IMR-90 (cell line): ENCODE measurements at regions not wholly inside any gene's neighbourhood (a gene's known extent, or its start where the extent isn't known, plus 50 kb on each side); places are given as distances from the start of the nearest gene placed in this dataset.

Experiments used
- ATAC-seq: fragments of 200-7000 bp; cut with Tn5 transposase; 2 replicates; pipeline ENCODE4 v1.9.1; 2020; ENCODE audit warnings: low read depth, mild to moderate bottlenecking, moderate library complexity
- BruUV-seq: library from RNA; stranded (reverse); fragments of 400-500 nt; replicated peaks from 2 replicates; lab custom pipeline; 2021; lab: Mats Ljungman, UMichigan
- CTCF ChIA-PET: fragments of 300-600 bp; formaldehyde crosslinking; extraction: SDS; loops from one replicate; lab custom pipeline; 2021; ENCODE audit warnings: antibody characterized with exemption; lab: Yijun Ruan, JAX
- POLR2A ChIA-PET: fragments of 300-600 bp; sonication (Branson Sonifier 250); formaldehyde crosslinking; loops from one replicate; lab custom pipeline; 2022; ENCODE audit warnings: antibody characterized with exemption; ENCODE audit not compliant: unreplicated experiment; lab: Charles Lee
- DNase-seq: peaks from one replicate; pipeline ENCODE4 v3.0.0; 2013
- H2AFZ ChIP-seq: replicated peaks from 2 replicates; pipeline ENCODE3; 2013; ENCODE audit warnings: low read length, mild to moderate bottlenecking; ENCODE audit not compliant: poor library complexity
- H2AK5ac ChIP-seq: 2 replicates; pipeline ENCODE4 v1.6.1; 2013; ENCODE audit warnings: low read depth, low read length, inconsistent platforms
- H2AK9ac ChIP-seq: replicated peaks from 2 replicates; pipeline ENCODE3; 2013; ENCODE audit warnings: mild to moderate bottlenecking, low read depth, low read length, moderate library complexity; ENCODE audit not compliant: poor library complexity
- H2BK120ac ChIP-seq: 2 replicates; pipeline ENCODE4 v1.6.1; 2013; ENCODE audit warnings: low read depth, low read length, inconsistent platforms
- H2BK15ac ChIP-seq: 3 replicates; pipeline ENCODE4 v1.6.1; 2013; ENCODE audit warnings: low read depth, low read length, inconsistent platforms
- H2BK20ac ChIP-seq: 2 replicates; pipeline ENCODE4 v1.6.1; 2013; ENCODE audit warnings: low read depth, mild to moderate bottlenecking, inconsistent platforms, low read length, moderate library complexity
- H2BK5ac ChIP-seq: 2 replicates; pipeline ENCODE4 v1.6.1; 2013; ENCODE audit warnings: mild to moderate bottlenecking, low read depth, low read length, inconsistent platforms; ENCODE audit not compliant: poor library complexity, severe bottlenecking
- H3K14ac ChIP-seq: replicated peaks from 2 replicates; pipeline ENCODE4 v1.6.1; 2013; ENCODE audit warnings: low read depth, low read length, inconsistent platforms
- H3K18ac ChIP-seq: 2 replicates; pipeline ENCODE4 v1.6.1; 2013; ENCODE audit warnings: low read depth, low read length, control low read depth
- H3K23ac ChIP-seq: 2 replicates; pipeline ENCODE4 v1.6.1; 2013; ENCODE audit warnings: low read depth, low read length, inconsistent platforms
- H3K27ac ChIP-seq: 2 replicates; pipeline ENCODE4 v1.5.1; 2013; ENCODE audit warnings: mild to moderate bottlenecking, control low read depth, low read length; ENCODE audit not compliant: insufficient read depth
- H3K27me3 ChIP-seq: 2 replicates; pipeline ENCODE4 v1.6.1; 2013; ENCODE audit warnings: low read length; ENCODE audit not compliant: control insufficient read depth, insufficient read depth
- H3K36me3 ChIP-seq: 2 replicates; pipeline ENCODE4 v1.6.1; 2013; ENCODE audit warnings: low read length, mixed read lengths; ENCODE audit not compliant: control insufficient read depth, insufficient read depth
- H3K4ac ChIP-seq: 2 replicates; pipeline ENCODE4 v1.6.1; 2013; ENCODE audit warnings: low read depth, low read length, inconsistent platforms
- H3K4me1 ChIP-seq: 2 replicates; pipeline ENCODE4 v1.6.1; 2013; ENCODE audit warnings: low read length, mixed read lengths; ENCODE audit not compliant: control insufficient read depth, insufficient read depth
- H3K4me2 ChIP-seq: 2 replicates; pipeline ENCODE4 v1.6.1; 2013; ENCODE audit warnings: low read depth, mild to moderate bottlenecking, control low read depth, low read length, moderate library complexity
- H3K4me3 ChIP-seq: 2 replicates; pipeline ENCODE4 v1.5.1; 2013; ENCODE audit warnings: low read depth, mild to moderate bottlenecking, control low read depth, low read length, moderate library complexity; ENCODE audit not compliant: insufficient read depth
- H3K56ac ChIP-seq: 2 replicates; pipeline ENCODE4 v1.6.1; 2013; ENCODE audit warnings: low read length, inconsistent platforms; ENCODE audit not compliant: insufficient read depth; ENCODE audit errors: extremely low read depth
- H3K79me1 ChIP-seq, 2 experiments: 2 replicates each; pipeline ENCODE4 v1.6.1; 2013; ENCODE audit warnings: low read length in 2 of 2, inconsistent platforms in 1 of 2, low read depth in 1 of 2
- H3K9ac ChIP-seq: 2 replicates; pipeline ENCODE4 v1.6.1; 2013; ENCODE audit warnings: low read depth, low read length, control low read depth
- H3K9me1 ChIP-seq: 2 replicates; pipeline ENCODE4 v1.6.1; 2013; ENCODE audit warnings: low read length, inconsistent platforms; ENCODE audit not compliant: insufficient read depth
- H3K9me3 ChIP-seq: 2 replicates; pipeline ENCODE4 v1.6.1; 2013; ENCODE audit warnings: low read length; ENCODE audit not compliant: control insufficient read depth, insufficient read depth
- H4K20me1 ChIP-seq: 2 replicates; pipeline ENCODE4 v1.6.1; 2013; ENCODE audit warnings: low read length, inconsistent platforms; ENCODE audit not compliant: insufficient read depth
- H4K5ac ChIP-seq: 2 replicates; pipeline ENCODE4 v1.6.1; 2013; ENCODE audit warnings: mild to moderate bottlenecking, low read depth, low read length, control low read depth
- H4K8ac ChIP-seq, 2 experiments: 2 replicates each; pipeline ENCODE4 v1.6.1; 2013; ENCODE audit warnings: low read depth in 2 of 2, low read length in 2 of 2, control low read depth in 1 of 2, inconsistent platforms in 1 of 2
- H4K91ac ChIP-seq: 2 replicates; pipeline ENCODE4 v1.6.1; 2013; ENCODE audit warnings: low read depth, low read length, inconsistent platforms; ENCODE audit not compliant: insufficient read depth
- CEBPB ChIP-seq: IDR thresholded peaks from 2 replicates; pipeline ENCODE4 v1.6.1; 2012; ENCODE audit warnings: low read depth, low read length, improper control_type of control experiment
- CHD1 ChIP-seq: IDR thresholded peaks from 2 replicates; pipeline ENCODE4 v1.6.1; 2012; ENCODE audit warnings: low read depth, low read length, improper control_type of control experiment
- CTCF ChIP-seq: conservative IDR thresholded peaks from 2 replicates; pipeline ENCODE4 v1.5.1; 2012; ENCODE audit warnings: mild to moderate bottlenecking, low read depth, low read length, improper control_type of control experiment
- FOS ChIP-seq: fragments of 150-350 bp; IDR thresholded peaks from 2 replicates; pipeline ENCODE4 v1.6.1; 2016; ENCODE audit warnings: low read depth, low read length
- MAFK ChIP-seq: IDR thresholded peaks from 2 replicates; pipeline ENCODE4 v1.6.1; 2012; ENCODE audit warnings: low read depth, low read length, improper control_type of control experiment
- MXI1 ChIP-seq: IDR thresholded peaks from 2 replicates; pipeline ENCODE4 v1.6.1; 2012; ENCODE audit warnings: low read depth, mild to moderate bottlenecking, low read length, moderate library complexity, borderline replicate concordance
- NFE2L2 ChIP-seq: fragments of 150-350 bp; IDR thresholded peaks from 2 replicates; pipeline ENCODE4 v1.6.1; 2016; ENCODE audit warnings: low read depth, mild to moderate bottlenecking, low read length
- POLR2A ChIP-seq: IDR thresholded peaks from 2 replicates; pipeline ENCODE4 v1.6.1; 2012; ENCODE audit warnings: mild to moderate bottlenecking, low read depth, low read length
- RAD21 ChIP-seq: IDR thresholded peaks from 2 replicates; pipeline ENCODE4 v1.6.1; 2012; ENCODE audit warnings: low read length, improper control_type of control experiment
- RCOR1 ChIP-seq: IDR thresholded peaks from 2 replicates; pipeline ENCODE4 v1.6.1; 2012; ENCODE audit warnings: mild to moderate bottlenecking, low read length, improper control_type of control experiment; ENCODE audit not compliant: insufficient replicate concordance
- SMC3 ChIP-seq: fragments of 150-350 bp; IDR thresholded peaks from 2 replicates; pipeline ENCODE4 v1.6.1; 2016; ENCODE audit warnings: low read depth, mild to moderate bottlenecking, antibody characterized with exemption, low read length, moderate library complexity
- USF2 ChIP-seq: fragments of 150-350 bp; IDR thresholded peaks from 2 replicates; pipeline ENCODE4 v1.6.1; 2017; ENCODE audit warnings: mild to moderate bottlenecking, antibody characterized with exemption, low read length, low read depth
- WGBS, 2 experiments: methylation state at CpG; one replicate each; pipeline versions ENCODE4 v1.1.5 to v1.1.7; 2013; ENCODE audit warnings: missing lambda C conversion rate in 2 of 2; ENCODE audit not compliant: insufficient read length in 1 of 2; ENCODE audit errors: extremely low coverage in 2 of 2; 5-methylcytosine and 5-hydroxymethylcytosine counted together
- dilution Hi-C: fragments of 300-500 bp; cut with HindIII; formaldehyde crosslinking; loops from one replicate; pipeline ENCODE4 v1.14.3; 2018; ENCODE audit warnings: low sequenced_read_pairs; ENCODE audit not compliant: unreplicated experiment
- in situ Hi-C: fragments of 300-500 bp; cut with MboI; formaldehyde crosslinking; loops from 3 replicates; pipeline ENCODE4 v1.14.3; 2019; ENCODE audit warnings: low sequenced_read_pairs, inconsistent platforms, mixed read lengths
- intact Hi-C: fragments of 100-400 bp; cut with micrococcal nuclease; formaldehyde crosslinking; loops from 2 replicates; pipeline ENCODE4 v1.10.0; 2022
- TF ChIP-seq, protein P1 (sequence below): fragments of 150-350 bp; IDR thresholded peaks from 2 replicates; pipeline ENCODE4 v1.6.1; 2016; ENCODE audit warnings: low read depth, mild to moderate bottlenecking, low read length, moderate library complexity, borderline replicate concordance

- Histone ChIP-seq H3K4me3 (no peak overlapping the region), H2BK5ac (no peak overlapping the region), H3K18ac (no peak overlapping the region), H3K4ac (no peak overlapping the region), H3K9me1 (no peaks in the 10 kb centered on the region), H4K20me1 (no peaks in the 10 kb centered on the region), H3K79me1 (no peaks in the 10 kb centered on the region), H3K27me3 (no peaks in the 10 kb centered on the region), H3K14ac (no peak overlapping the region), H2AK5ac (no peak overlapping the region), H2BK120ac (no peak overlapping the region), H2BK20ac (no peak overlapping the region), H2AFZ (no peak overlapping the region), H4K5ac (no peak overlapping the region), H3K4me1 (no peaks in the 10 kb centered on the region), H3K27ac (no peak overlapping the region), H4K91ac (no peak overlapping the region), H4K8ac (no peak overlapping the region), H3K36me3 (no peaks in the 10 kb centered on the region), H3K9ac (no peak overlapping the region), H3K4me2 (no peak overlapping the region), H3K9me3 (peaks cover 6% of the 10 kb centered on the region), H2BK15ac (no peak overlapping the region), H2AK9ac (no peak overlapping the region), H3K56ac (no peak overlapping the region), H3K23ac (no peak overlapping the region)
- intact Hi-C loops, result no loop called here
- no TSS peak for BruUV-seq
- DNase-seq, result no peak
- dilution Hi-C loops, result no loop called here
- in situ Hi-C loops, result no loop called here
- 79% methylated on average over 4 of the region's 5 CpGs; no CpG with 5 or more reads in 1 of the 2 experiments for WGBS, 2 experiments
- CTCF ChIA-PET, result no interaction called here
- POLR2A ChIA-PET, result no interaction called here
- no peak for ATAC-seq
- TF ChIP-seq MAFK (no peak), CHD1 (no peak), FOS (no peak), NFE2L2 (no peak), CEBPB (no peak), RAD21 (no peak), POLR2A (no peak), MXI1 (no peak), USF2 (no peak), RCOR1 (no peak), CTCF (no peak), SMC3 (no peak)
- TF ChIP-seq, protein P1, sequence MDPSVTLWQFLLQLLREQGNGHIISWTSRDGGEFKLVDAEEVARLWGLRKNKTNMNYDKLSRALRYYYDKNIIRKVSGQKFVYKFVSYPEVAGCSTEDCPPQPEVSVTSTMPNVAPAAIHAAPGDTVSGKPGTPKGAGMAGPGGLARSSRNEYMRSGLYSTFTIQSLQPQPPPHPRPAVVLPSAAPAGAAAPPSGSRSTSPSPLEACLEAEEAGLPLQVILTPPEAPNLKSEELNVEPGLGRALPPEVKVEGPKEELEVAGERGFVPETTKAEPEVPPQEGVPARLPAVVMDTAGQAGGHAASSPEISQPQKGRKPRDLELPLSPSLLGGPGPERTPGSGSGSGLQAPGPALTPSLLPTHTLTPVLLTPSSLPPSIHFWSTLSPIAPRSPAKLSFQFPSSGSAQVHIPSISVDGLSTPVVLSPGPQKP, result no peak
Observed at GRCh38 chr2:239876948-239877289, 148.2 kb downstream of the NDUFA10 start.
